ENCODE measurements at regions not wholly inside any gene's neighbourhood (a gene's known extent, or its start where the extent isn't known, plus 50 kb on each side); places are given as distances from the start of the nearest gene placed in this dataset.

- no peak for TF ChIP-seq ZBTB33 (IDR thresholded peaks at IDR 0.05)
- no peak for TF ChIP-seq SMAD1 (IDR thresholded peaks at IDR 0.05; ENCODE audit: low read depth, partially characterized antibody)
- no peak for TF ChIP-seq ZNF622 (IDR thresholded peaks at IDR 0.05)
- TF ChIP-seq SIX5 (IDR thresholded peaks at IDR 0.05; ENCODE audit: low read depth, low read length, severe bottlenecking): no peak
- no peak for TF ChIP-seq ZNF592 (IDR thresholded peaks at IDR 0.05)
- TF ChIP-seq SP1 (IDR thresholded peaks at IDR 0.05; ENCODE audit: low read depth, low read length): no peak
- no peak for TF ChIP-seq MLLT1 (IDR thresholded peaks at IDR 0.05)
- TF ChIP-seq CEBPZ (IDR thresholded peaks at IDR 0.05; ENCODE audit: low read depth, low read length): no peak
- no peak for TF ChIP-seq TCF12 (IDR thresholded peaks at IDR 0.05; ENCODE audit: low read depth, low read length)
- TF ChIP-seq SUPT20H (IDR thresholded peaks at IDR 0.05; ENCODE audit: borderline replicate concordance, control insufficient read depth, low read depth, low read length): no peak
- no peak for TF ChIP-seq ZZZ3 (IDR thresholded peaks at IDR 0.05; ENCODE audit: control insufficient read depth, insufficient read length, low read depth)
- TF ChIP-seq STAT1 (conservative IDR thresholded peaks at IDR 0.05): no peak
- no peak for TF ChIP-seq CBX5 (IDR thresholded peaks at IDR 0.05; ENCODE audit: low read depth)
- no peak for TF ChIP-seq KAT2A (conservative IDR thresholded peaks at IDR 0.05; ENCODE audit: control insufficient read depth, low read depth, low read length)
- TF ChIP-seq HDAC6 (IDR thresholded peaks at IDR 0.05; ENCODE audit: unreplicated experiment): no peak
- no peak overlapping the region for H3K27ac ChIP-seq (ENCODE audit: control insufficient read depth, insufficient read depth)
- BruUV-seq (replicated peaks): no TSS peak
- ChIA-PET RAD21 (ENCODE audit: unreplicated experiment) (no interaction called here), POLR2A (no interaction called here), SMC1A (ENCODE audit: uncharacterized antibody, unreplicated experiment) (no interaction called here), CTCF (no interaction called here)
- peaks cover 4 to 7% of the 10 kb centered on the region in 2 experiments; a peak in 3 of 4 replicates for H3K27me3 ChIP-seq (replicated peaks in 1 of 2; ENCODE audit: control insufficient read depth in 2 of 2, insufficient read depth in 2 of 2, low read length in 1 of 2)
- H3K4me2 ChIP-seq (ENCODE audit: control insufficient read depth, insufficient read depth): no peak overlapping the region
- H3K9me3 ChIP-seq (replicated peaks; ENCODE audit: control insufficient read depth, insufficient read depth, low read length): no peaks in the 10 kb centered on the region; the same call in 2 of the 3 replicates
- FAIRE-seq: no peak
- H3K9ac ChIP-seq (ENCODE audit: control insufficient read depth, insufficient read depth, low read length): no peak overlapping the region
- no peaks in the 10 kb centered on the region for H3K36me3 ChIP-seq (ENCODE audit: control insufficient read depth in 2 of 2, insufficient read depth in 2 of 2, low read length in 1 of 2)
- H3K4me3 ChIP-seq: no peak overlapping the region
- H2AFZ ChIP-seq (ENCODE audit: control insufficient read depth, low read depth, low read length): no peak overlapping the region
- DNase-seq (ENCODE audit: low read depth, low spot score): no peak
- WGBS (ENCODE audit: insufficient coverage, insufficient replicate concordance, low lambda C conversion rate, missing lambda C conversion rate): 0% methylated on average over 1 of the region's 1 CpG
- no peaks in the 10 kb centered on the region for H3K79me2 ChIP-seq (ENCODE audit: control insufficient read depth, insufficient read depth, low read length)
- H4K20me1 ChIP-seq (ENCODE audit: control insufficient read depth, insufficient read depth): no peaks in the 10 kb centered on the region
- intact Hi-C loops (cut with micrococcal nuclease; ENCODE audit: unreplicated experiment): no loop called here
- no peak for ATAC-seq
- in situ Hi-C loops (cut with MboI): no loop called here
- H3K4me1 ChIP-seq (ENCODE audit: control insufficient read depth, insufficient read depth, low read length): no peaks in the 10 kb centered on the region
Measured at GRCh38 chr10:75291805-75292204, 56.0 kb upstream of the COMTD1 start.

All from GM12878 (cell line).